ENCODE measurements at regions not wholly inside any gene's neighbourhood (a gene's known extent, or its start where the extent isn't known, plus 50 kb on each side); places are given as distances from the start of the nearest gene placed in this dataset.

DNA sequence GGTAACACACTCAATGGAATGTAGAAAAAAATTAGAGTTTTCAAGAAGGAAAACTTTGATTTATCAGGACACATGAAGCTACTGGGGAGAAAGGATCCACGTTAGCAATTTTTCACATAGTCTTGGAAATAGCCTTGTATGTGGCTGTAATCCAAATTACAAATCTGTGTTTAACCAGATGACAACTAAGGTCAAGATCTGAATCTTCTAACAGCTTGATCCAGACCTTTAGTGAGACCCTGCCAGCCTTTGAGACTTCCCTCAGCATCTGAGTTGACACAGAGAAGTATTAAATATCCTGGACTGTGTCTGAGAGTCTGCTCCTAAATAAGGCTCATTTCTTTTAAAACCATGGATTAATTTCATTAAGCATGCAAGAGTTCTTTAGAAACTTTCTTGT, 135.9 kb upstream of the KCNK2 start:
- Mint-ChIP-seq H3K9me3 (peaks cover 6% of the 10 kb centered on the region; the same call in 1 of the 2 replicates), H3K27me3 (ENCODE audit: insufficient read depth) (no peaks in the 10 kb centered on the region), H3K4me1 (ENCODE audit: low read depth) (peaks cover 51% of the 10 kb centered on the region), H3K36me3 (ENCODE audit: low read depth) (peaks cover 8% of the 10 kb centered on the region; the same call in 1 of the 2 replicates), H3K27ac (no peak overlapping the region), H3K4me3 (no peak overlapping the region)
- TF ChIP-seq, protein P1, sequence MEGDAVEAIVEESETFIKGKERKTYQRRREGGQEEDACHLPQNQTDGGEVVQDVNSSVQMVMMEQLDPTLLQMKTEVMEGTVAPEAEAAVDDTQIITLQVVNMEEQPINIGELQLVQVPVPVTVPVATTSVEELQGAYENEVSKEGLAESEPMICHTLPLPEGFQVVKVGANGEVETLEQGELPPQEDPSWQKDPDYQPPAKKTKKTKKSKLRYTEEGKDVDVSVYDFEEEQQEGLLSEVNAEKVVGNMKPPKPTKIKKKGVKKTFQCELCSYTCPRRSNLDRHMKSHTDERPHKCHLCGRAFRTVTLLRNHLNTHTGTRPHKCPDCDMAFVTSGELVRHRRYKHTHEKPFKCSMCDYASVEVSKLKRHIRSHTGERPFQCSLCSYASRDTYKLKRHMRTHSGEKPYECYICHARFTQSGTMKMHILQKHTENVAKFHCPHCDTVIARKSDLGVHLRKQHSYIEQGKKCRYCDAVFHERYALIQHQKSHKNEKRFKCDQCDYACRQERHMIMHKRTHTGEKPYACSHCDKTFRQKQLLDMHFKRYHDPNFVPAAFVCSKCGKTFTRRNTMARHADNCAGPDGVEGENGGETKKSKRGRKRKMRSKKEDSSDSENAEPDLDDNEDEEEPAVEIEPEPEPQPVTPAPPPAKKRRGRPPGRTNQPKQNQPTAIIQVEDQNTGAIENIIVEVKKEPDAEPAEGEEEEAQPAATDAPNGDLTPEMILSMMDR (IDR thresholded peaks at IDR 0.05) = no peak
- no peak for DNase-seq

DNA sequence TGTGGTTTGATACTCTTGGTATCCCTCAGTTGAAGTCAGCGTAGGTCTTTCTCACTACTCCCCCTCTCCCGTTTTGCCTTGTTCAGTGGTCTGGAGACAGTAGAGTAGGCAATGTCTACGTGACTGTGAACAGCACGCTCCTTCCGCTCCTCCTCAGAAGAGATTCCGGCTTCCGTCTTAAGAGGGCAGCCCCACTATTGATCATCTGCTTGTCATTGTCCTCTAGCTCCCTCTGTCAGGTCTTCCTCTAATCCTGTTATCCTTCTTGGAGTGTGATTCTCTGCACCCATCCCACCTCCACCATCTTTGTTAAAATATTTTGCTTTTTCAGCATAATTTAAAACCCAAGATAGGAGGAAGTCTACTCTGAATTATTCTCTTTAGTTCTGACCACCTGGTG, 129.9 kb upstream of the KCNK2 start:
- TF ChIP-seq, protein P1 (IDR thresholded peaks at IDR 0.05) = peak; percentile 49; the same call in 1 of the 2 replicates
- Mint-ChIP-seq H3K9me3 (peaks cover 12% of the 10 kb centered on the region), H3K4me3 (no peak overlapping the region), H3K36me3 (ENCODE audit: low read depth) (peaks cover 36% of the 10 kb centered on the region), H3K27ac (no peak overlapping the region), H3K27me3 (ENCODE audit: insufficient read depth) (peaks cover 2% of the 10 kb centered on the region; the same call in 1 of the 2 replicates), H3K4me1 (ENCODE audit: low read depth) (peaks cover 58% of the 10 kb centered on the region)
- DNase-seq = no peak

DNA sequence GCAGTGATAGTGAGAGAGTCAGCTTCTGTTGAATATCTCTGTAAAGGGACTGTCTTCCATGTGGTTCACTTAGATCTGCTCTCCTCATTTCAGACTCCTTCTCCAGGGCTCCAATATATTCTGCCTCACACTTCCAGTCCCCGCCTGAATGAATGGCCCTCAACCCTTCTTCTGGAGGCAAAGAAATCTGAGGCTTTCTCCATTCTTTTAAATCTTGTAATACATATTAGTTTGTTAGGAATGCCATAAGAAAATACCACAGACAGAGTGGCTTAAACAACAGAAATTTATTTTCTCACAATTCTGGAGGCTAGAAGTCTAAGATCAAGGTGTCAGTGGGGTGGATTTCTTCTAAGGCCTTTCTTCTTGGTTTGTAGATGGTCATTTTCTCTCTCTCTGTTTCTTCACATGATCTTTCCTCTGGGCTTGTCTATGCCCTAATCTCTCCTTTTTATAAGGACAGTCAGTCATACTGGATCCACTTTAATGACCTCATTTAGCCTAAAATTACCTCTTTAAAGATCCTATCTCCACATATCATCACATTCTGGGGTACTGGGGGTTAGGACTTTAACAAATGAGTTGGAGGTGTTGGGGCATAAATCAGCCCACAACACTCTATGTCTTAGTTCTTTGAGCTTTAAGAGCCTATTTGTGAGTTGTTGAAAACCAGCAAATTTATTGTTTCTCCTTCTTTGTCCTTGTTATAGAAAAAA, 128.5 kb upstream of the KCNK2 start:
- Mint-ChIP-seq H3K27me3 (ENCODE audit: insufficient read depth) (peaks cover 3% of the 10 kb centered on the region), H3K27ac (peak overlapping the region; percentile 79), H3K9me3 (peaks cover 6% of the 10 kb centered on the region), H3K4me1 (ENCODE audit: low read depth) (peaks cover 64% of the 10 kb centered on the region), H3K36me3 (ENCODE audit: low read depth) (peaks cover 29% of the 10 kb centered on the region), H3K4me3 (no peak overlapping the region)
- TF ChIP-seq, protein P1 (IDR thresholded peaks at IDR 0.05) = no peak
- no peak for DNase-seq

- peaks cover 68% of the 10 kb centered on the region for H3K4me1 Mint-ChIP-seq (ENCODE audit: low read depth)
- no peak overlapping the region for H3K4me3 Mint-ChIP-seq
- H3K9me3 Mint-ChIP-seq = peaks cover 6% of the 10 kb centered on the region
- peak overlapping the region; percentile 79; the same call in 1 of the 2 replicates for H3K27ac Mint-ChIP-seq
- DNase-seq = no peak
- TF ChIP-seq, protein P1 (IDR thresholded peaks at IDR 0.05) = no peak
- peaks cover 3% of the 10 kb centered on the region for H3K27me3 Mint-ChIP-seq (ENCODE audit: insufficient read depth)
- peaks cover 29% of the 10 kb centered on the region for H3K36me3 Mint-ChIP-seq (ENCODE audit: low read depth)
Observed at GRCh38 chr1:214954617-214954949, 128.0 kb upstream of the KCNK2 start.

DNA sequence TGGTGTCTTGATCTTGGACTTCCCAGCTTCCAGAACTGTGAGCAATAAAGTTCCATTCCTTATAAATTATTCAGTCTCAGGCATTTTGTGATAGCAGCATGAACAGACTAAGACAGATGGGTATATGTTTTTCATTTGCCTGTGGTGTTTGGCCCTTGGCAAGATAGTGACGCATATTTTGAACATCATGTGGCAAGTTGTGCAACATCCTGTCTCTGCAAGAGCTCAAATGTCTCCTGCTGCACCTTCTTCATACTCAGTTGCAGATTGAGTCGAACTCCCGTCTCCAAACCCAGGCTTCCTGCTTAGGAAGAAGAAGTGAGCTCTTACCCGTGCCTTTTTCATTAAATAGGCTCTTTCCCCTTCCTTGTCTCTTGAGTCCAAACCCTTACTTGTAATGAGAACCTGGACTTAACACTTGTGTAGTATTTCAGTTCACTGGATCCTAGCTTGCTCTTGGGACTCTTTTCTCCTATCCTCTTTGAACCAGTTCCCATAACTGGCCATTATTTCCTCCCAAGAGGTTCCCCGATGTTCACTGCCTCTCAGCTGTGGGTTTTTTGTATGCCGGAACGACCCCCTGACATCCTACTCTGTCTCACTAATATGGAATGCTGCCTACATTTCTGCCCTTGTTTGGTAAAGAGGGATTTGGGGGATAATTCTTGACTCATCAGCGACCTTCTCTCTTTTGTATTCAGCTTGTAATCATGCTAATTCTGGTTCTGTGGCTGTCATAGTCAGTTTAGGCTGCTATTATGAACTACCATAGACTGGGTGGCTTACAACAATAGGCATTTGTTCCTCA, 125.0 kb upstream of the KCNK2 start:
- H3K27ac Mint-ChIP-seq = peak overlapping the region; percentile 99

More for the DNA sequence above, 125.0 kb upstream of the KCNK2 start:
- peaks cover 50% of the 10 kb centered on the region for H3K36me3 Mint-ChIP-seq (ENCODE audit: low read depth)
- TF ChIP-seq, protein P1 (IDR thresholded peaks at IDR 0.05) = no peak
- peaks cover 79% of the 10 kb centered on the region for H3K4me1 Mint-ChIP-seq (ENCODE audit: low read depth)
- peak overlapping the region; percentile 70 for H3K4me3 Mint-ChIP-seq
- peaks cover 3% of the 10 kb centered on the region for H3K27me3 Mint-ChIP-seq (ENCODE audit: insufficient read depth)
- H3K9me3 Mint-ChIP-seq = peaks cover 15% of the 10 kb centered on the region
- DNase-seq = peak; percentile 99
